Tibial artery (tissue), 4 donors: ENCODE measurements at regions not wholly inside any gene's neighbourhood (a gene's known extent, or its start where the extent isn't known, plus 50 kb on each side); places are given as distances from the start of the nearest gene placed in this dataset.

ENCODE experiments used
- DNase-seq, 2 donors: peaks; one replicate each; pipeline ENCODE4 v3.0.0-alpha.2; 2019
- H3K27ac ChIP-seq, 2 donors: fragments of 200-600 bp; sonication (generic) in 1 of 2; 1 replicate in 1 of 2; 2 replicates in 1 of 2; pipeline ENCODE4 v1.5.1; 2018 to 2019; ENCODE audit warnings: mild to moderate bottlenecking in 1 of 2
- H3K27me3 ChIP-seq, 2 donors: fragments of 200-600 bp; sonication (generic) in 1 of 2; one replicate each; pipeline versions ENCODE4 v1.5.1 to v1.6.0; 2016 to 2019
- H3K36me3 ChIP-seq, 3 donors: fragments of 200-600 bp; sonication (generic) in 2 of 3; one replicate each; pipeline ENCODE4 v1.5.1; 2016 to 2019; ENCODE audit warnings: mild to moderate bottlenecking in 2 of 3
- H3K4me1 ChIP-seq, 4 donors: fragments of 200-600 bp; sonication (generic) in 2 of 4; 1 replicate in 3 of 4; 2 replicates in 1 of 4; pipeline ENCODE4 v1.5.1; 2016 to 2019
- H3K4me3 ChIP-seq, 2 donors: fragments of 200-600 bp; sonication (generic) in 1 of 2; 1 replicate in 1 of 2; 2 replicates in 1 of 2; pipeline ENCODE4 v1.5.1; 2018 to 2019; ENCODE audit warnings: mild to moderate bottlenecking in 2 of 2
- H3K9me3 ChIP-seq, 3 donors: fragments of 200-600 bp; sonication (generic) in 1 of 3; one replicate each; pipeline ENCODE4 v1.5.1; 2016 to 2019
- CTCF ChIP-seq, 2 experiments: fragments of 200-600 bp in 1 of 2; fragments of 450-650 bp in 1 of 2; IDR thresholded peaks; one replicate each; pipeline ENCODE4 v1.5.1; 2017 to 2019; ENCODE audit warnings: antibody characterized with exemption in 2 of 2, mild to moderate bottlenecking in 1 of 2, moderate library complexity in 1 of 2
- intact Hi-C: fragments of 100-400 bp; cut with DNase I; formaldehyde crosslinking; loops from one replicate; pipeline ENCODE4 v1.15.0; 2023; ENCODE audit warnings: low total_unique reads

- TF ChIP-seq CTCF (IDR thresholded peaks at IDR 0.05), result no peak
- intact Hi-C loops, result no loop called here
Measured at GRCh38 chr2:15712551-15713342, 121.1 kb downstream of the DDX1 start.

GRCh38 chr2:15713475-15713874 lies 121.8 kb downstream of the DDX1 start:
- H3K9me3 ChIP-seq, result no peaks in the 10 kb centered on the region
- intact Hi-C loops, result no loop called here
- no peak overlapping the region for H3K4me3 ChIP-seq
- H3K27me3 ChIP-seq, result no peaks in the 10 kb centered on the region
- H3K36me3 ChIP-seq, result no peaks in the 10 kb centered on the region
- DNase-seq, result no peak
- H3K27ac ChIP-seq, result no peak overlapping the region
- no peak for TF ChIP-seq CTCF (IDR thresholded peaks at IDR 0.05)
- no peaks in the 10 kb centered on the region for H3K4me1 ChIP-seq

More at GRCh38 chr2:15712551-15713342, 121.1 kb downstream of the DDX1 start:
- no peak for DNase-seq
- Histone ChIP-seq H3K4me1 (no peaks in the 10 kb centered on the region), H3K4me3 (no peak overlapping the region), H3K36me3 (no peaks in the 10 kb centered on the region), H3K27me3 (no peaks in the 10 kb centered on the region), H3K9me3 (no peaks in the 10 kb centered on the region), H3K27ac (no peak overlapping the region)

GRCh38 chr2:15714002-15714401 lies 122.3 kb downstream of the DDX1 start:
- Histone ChIP-seq H3K36me3 (no peaks in the 10 kb centered on the region), H3K4me1 (no peaks in the 10 kb centered on the region), H3K27ac (no peak overlapping the region), H3K9me3 (no peaks in the 10 kb centered on the region), H3K27me3 (no peaks in the 10 kb centered on the region), H3K4me3 (no peak overlapping the region)
- TF ChIP-seq CTCF (IDR thresholded peaks at IDR 0.05), result no peak
- intact Hi-C loops, result no loop called here
- DNase-seq, result no peak

- intact Hi-C loops, result no loop called here
- H3K27me3 ChIP-seq, result no peaks in the 10 kb centered on the region
- no peaks in the 10 kb centered on the region for H3K36me3 ChIP-seq
- H3K27ac ChIP-seq, result no peak overlapping the region
- H3K4me3 ChIP-seq, result no peak overlapping the region
- no peak for TF ChIP-seq CTCF (IDR thresholded peaks at IDR 0.05)
- H3K9me3 ChIP-seq, result no peaks in the 10 kb centered on the region
- DNase-seq, result no peak
- no peaks in the 10 kb centered on the region for H3K4me1 ChIP-seq
Measured at GRCh38 chr2:15714609-15715008, 122.9 kb downstream of the DDX1 start.

GRCh38 chr2:15715596-15715995 lies 123.9 kb downstream of the DDX1 start:
- TF ChIP-seq CTCF (IDR thresholded peaks at IDR 0.05), result no peak
- Histone ChIP-seq H3K27ac (no peak overlapping the region), H3K4me3 (no peak overlapping the region), H3K4me1 (no peaks in the 10 kb centered on the region), H3K36me3 (no peaks in the 10 kb centered on the region), H3K27me3 (no peaks in the 10 kb centered on the region), H3K9me3 (no peaks in the 10 kb centered on the region)
- DNase-seq, result no peak
- intact Hi-C loops, result no loop called here
